Lung (tissue), 11 donors: ENCODE measurements at regions not wholly inside any gene's neighbourhood (a gene's known extent, or its start where the extent isn't known, plus 50 kb on each side); places are given as distances from the start of the nearest gene placed in this dataset.

Experiments used
- ATAC-seq: fragments of 200-7000 bp; cut with Tn5 transposase; one replicate; pipeline ENCODE4 v1.9.1; 2020; ENCODE audit warnings: moderate number of reproducible peaks; ENCODE audit not compliant: insufficient read depth, low FRiP score
- DNase-seq, 3 donors: peaks; one replicate each; pipeline ENCODE4 v3.0.0-alpha.2; 2013 to 2017
- H3K27ac ChIP-seq, 2 donors: one replicate each; pipeline ENCODE4 v1.5.1; 2013; ENCODE audit warnings: mild to moderate bottlenecking in 2 of 2, moderate library complexity in 2 of 2, control low read depth in 1 of 2, inconsistent platforms in 1 of 2, low read depth in 1 of 2, low read length in 1 of 2
- H3K27me3 ChIP-seq, 3 donors: one replicate each; pipeline ENCODE4 v1.5.1; 2013; ENCODE audit warnings: low read length in 2 of 3; ENCODE audit not compliant: control insufficient read depth in 3 of 3, insufficient read depth in 3 of 3
- H3K36me3 ChIP-seq, 4 donors: one replicate each; pipeline ENCODE4 v1.5.1; 2013; ENCODE audit warnings: low read length in 4 of 4, mild to moderate bottlenecking in 1 of 4, moderate library complexity in 1 of 4; ENCODE audit not compliant: control insufficient read depth in 4 of 4, insufficient read depth in 4 of 4
- H3K4me1 ChIP-seq, 5 donors: one replicate each; pipeline ENCODE4 v1.5.1; 2013; ENCODE audit warnings: low read length in 5 of 5, mild to moderate bottlenecking in 2 of 5, moderate library complexity in 1 of 5; ENCODE audit not compliant: control insufficient read depth in 5 of 5, insufficient read depth in 5 of 5
- H3K4me3 ChIP-seq: one replicate; pipeline ENCODE4 v1.5.1; 2013; ENCODE audit warnings: mild to moderate bottlenecking, control low read depth, moderate library complexity
- H3K9ac ChIP-seq, 2 donors: one replicate each; pipeline ENCODE4 v1.5.1; 2013; ENCODE audit warnings: low read length in 2 of 2, control low read depth in 1 of 2; ENCODE audit not compliant: insufficient read depth in 1 of 2
- H3K9me3 ChIP-seq, 4 donors: one replicate each; pipeline ENCODE4 v1.5.1; 2013; ENCODE audit warnings: low read length in 3 of 4, mild to moderate bottlenecking in 1 of 4, moderate library complexity in 1 of 4; ENCODE audit not compliant: control insufficient read depth in 4 of 4, insufficient read depth in 3 of 4
- CTCF ChIP-seq: IDR thresholded peaks from 2 replicates; pipeline ENCODE4 v1.5.1; 2012; ENCODE audit warnings: mild to moderate bottlenecking; ENCODE audit errors: control extremely low read depth, extremely low read depth
- WGBS, 2 donors: extraction: QIAGEN DNeasy Blood & Tissue Kit; methylation state at CpG; one replicate each; pipeline ENCODE4 v1.1.7; 2013; 5-methylcytosine and 5-hydroxymethylcytosine counted together
- donor health status: control.
- donor health status: control.
- donor health status: Bipolar disorder and iron deficiency.
- donor health status: healthy.
- donor health status: DM: yes; HTN: yes; CAD: no.

- no peaks in the 10 kb centered on the region for H3K36me3 ChIP-seq
- no peak for TF ChIP-seq CTCF
- ATAC-seq (no peak), DNase-seq (no peak)
- no peaks in the 10 kb centered on the region for H3K4me1 ChIP-seq
- no peaks in the 10 kb centered on the region for H3K27me3 ChIP-seq
- H3K4me3 ChIP-seq = no peak overlapping the region
- WGBS, 2 donors = 66 to 67% methylated on average over 3 of the region's 3 CpGs
- no peaks in the 10 kb centered on the region for H3K9me3 ChIP-seq
- H3K9ac ChIP-seq = no peak overlapping the region
- H3K27ac ChIP-seq = no peak overlapping the region
These were observed 286.4 kb upstream of the PRKD1 start for GRCh38 chr14:30214014-30214413.

GRCh38 chr14:30214461-30215090, 286.9 kb upstream of the PRKD1 start:
- peak; percentile 26 for TF ChIP-seq CTCF
- Histone ChIP-seq H3K9me3 (no peaks in the 10 kb centered on the region), H3K27ac (no peak overlapping the region), H3K27me3 (no peaks in the 10 kb centered on the region), H3K4me3 (no peak overlapping the region), H3K9ac (no peak overlapping the region), H3K4me1 (no peaks in the 10 kb centered on the region), H3K36me3 (no peaks in the 10 kb centered on the region)
- 1 to 2% methylated on average over 2 of the region's 2 CpGs for WGBS, 2 donors
- ATAC-seq = peak; percentile 41
- peak in 2 of 3 donors; percentile 65 to 78 for DNase-seq

GRCh38 chr14:30218907-30219306, 291.3 kb upstream of the PRKD1 start:
- no peak for TF ChIP-seq CTCF
- Histone ChIP-seq H3K4me1 (peaks cover 0 to 12% (median 2%) of the 10 kb centered on the region in 5 donors), H3K27me3 (no peaks in the 10 kb centered on the region), H3K27ac (no peak overlapping the region), H3K36me3 (no peaks in the 10 kb centered on the region), H3K4me3 (no peak overlapping the region), H3K9ac (no peak overlapping the region), H3K9me3 (no peaks in the 10 kb centered on the region)
- no peak for DNase-seq
- ATAC-seq = no peak
- 90 to 96% methylated on average over 5 of the region's 5 CpGs for WGBS, 2 donors

- Histone ChIP-seq H3K9me3 (no peaks in the 10 kb centered on the region), H3K27ac (no peak overlapping the region), H3K36me3 (no peaks in the 10 kb centered on the region), H3K4me3 (no peak overlapping the region), H3K27me3 (no peaks in the 10 kb centered on the region), H3K4me1 (peaks cover 0 to 12% (median 2%) of the 10 kb centered on the region in 5 donors), H3K9ac (no peak overlapping the region)
- peak in 2 of 3 donors; percentile 13 to 21 for DNase-seq
- TF ChIP-seq CTCF = no peak
- no peak for ATAC-seq
- WGBS, 2 donors = 49 to 61% methylated on average over 7 of the region's 7 CpGs
These were observed 293.9 kb upstream of the PRKD1 start for GRCh38 chr14:30221546-30221945.
